HEK293 (cell line): ENCODE measurements at regions not wholly inside any gene's neighbourhood (a gene's known extent, or its start where the extent isn't known, plus 50 kb on each side); places are given as distances from the start of the nearest gene placed in this dataset.

Experiments
- SP3 ChIP-seq: fragments of 450-650 bp; formaldehyde crosslinking; IDR thresholded peaks from 2 replicates; pipeline ENCODE4 v1.5.1; 2016; ENCODE audit warnings: missing biosample characterization, missing genetic modification characterization
- ZSCAN16 ChIP-seq: fragments of 450-650 bp; formaldehyde crosslinking; IDR thresholded peaks from 2 replicates; pipeline ENCODE4 v1.5.1; 2016; ENCODE audit warnings: missing biosample characterization, missing genetic modification characterization
- TF ChIP-seq, protein P1 (sequence below): fragments of 450-650 bp; formaldehyde crosslinking; IDR thresholded peaks from 2 replicates; pipeline ENCODE4 v1.5.1; 2017; ENCODE audit warnings: missing biosample characterization, missing genetic modification characterization

DNA sequence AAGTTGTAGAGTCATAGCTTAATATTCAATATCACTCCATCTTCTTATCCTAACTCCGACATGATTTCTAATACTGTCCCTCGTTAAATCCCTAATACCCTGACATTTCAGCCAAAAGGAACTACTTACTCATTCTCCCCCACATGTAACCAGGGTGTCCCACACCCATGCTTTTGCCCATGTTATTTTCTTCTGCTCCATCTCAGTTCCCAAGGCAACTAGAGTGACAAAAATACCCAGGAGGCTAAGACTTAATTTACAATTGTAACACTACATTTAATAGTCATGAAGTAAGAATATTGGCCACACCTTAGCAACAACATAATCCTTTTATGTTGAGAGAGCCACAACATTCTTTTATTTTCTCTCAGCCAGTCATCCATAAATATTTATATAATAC lies 248.5 kb upstream of the TGFBR2 start:
- no peak for TF ChIP-seq ZSCAN16
- TF ChIP-seq SP3 (tag by site-specific recombination), result no peak
- TF ChIP-seq, protein P1, sequence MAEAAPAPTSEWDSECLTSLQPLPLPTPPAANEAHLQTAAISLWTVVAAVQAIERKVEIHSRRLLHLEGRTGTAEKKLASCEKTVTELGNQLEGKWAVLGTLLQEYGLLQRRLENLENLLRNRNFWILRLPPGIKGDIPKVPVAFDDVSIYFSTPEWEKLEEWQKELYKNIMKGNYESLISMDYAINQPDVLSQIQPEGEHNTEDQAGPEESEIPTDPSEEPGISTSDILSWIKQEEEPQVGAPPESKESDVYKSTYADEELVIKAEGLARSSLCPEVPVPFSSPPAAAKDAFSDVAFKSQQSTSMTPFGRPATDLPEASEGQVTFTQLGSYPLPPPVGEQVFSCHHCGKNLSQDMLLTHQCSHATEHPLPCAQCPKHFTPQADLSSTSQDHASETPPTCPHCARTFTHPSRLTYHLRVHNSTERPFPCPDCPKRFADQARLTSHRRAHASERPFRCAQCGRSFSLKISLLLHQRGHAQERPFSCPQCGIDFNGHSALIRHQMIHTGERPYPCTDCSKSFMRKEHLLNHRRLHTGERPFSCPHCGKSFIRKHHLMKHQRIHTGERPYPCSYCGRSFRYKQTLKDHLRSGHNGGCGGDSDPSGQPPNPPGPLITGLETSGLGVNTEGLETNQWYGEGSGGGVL, result no peak
